Lower leg skin (tissue), 4 donors: ENCODE measurements at regions not wholly inside any gene's neighbourhood (a gene's known extent, or its start where the extent isn't known, plus 50 kb on each side); places are given as distances from the start of the nearest gene placed in this dataset.

Experiments used
- DNase-seq, 2 donors: peaks; one replicate each; pipeline ENCODE4 v3.0.0-alpha.2; 2019; ENCODE audit warnings: low spot score in 2 of 2
- H3K4me3 ChIP-seq: fragments of 200-600 bp; sonication (generic); 2 replicates; pipeline ENCODE4 v1.5.1; 2017; ENCODE audit warnings: mild to moderate bottlenecking, low read depth; ENCODE audit not compliant: poor library complexity, severe bottlenecking
- CTCF ChIP-seq, 3 donors: fragments of 450-650 bp; IDR thresholded peaks; one replicate each; pipeline ENCODE4 v1.5.1; 2016; ENCODE audit warnings: antibody characterized with exemption in 3 of 3, mild to moderate bottlenecking in 3 of 3, moderate library complexity in 2 of 3
- POLR2A ChIP-seq, 2 donors: fragments of 450-650 bp; IDR thresholded peaks; one replicate each; pipeline ENCODE4 v1.6.1; 2016 to 2017; ENCODE audit warnings: antibody characterized with exemption in 2 of 2, mild to moderate bottlenecking in 1 of 2, moderate library complexity in 1 of 2
- WGBS, 2 donors: methylation state at CpG; one replicate each; pipeline ENCODE4 v1.1.5; 2018; 5-methylcytosine and 5-hydroxymethylcytosine counted together
- intact Hi-C: fragments of 100-400 bp; cut with DNase I; formaldehyde crosslinking; loops from one replicate; pipeline ENCODE4 v1.15.0; 2023; ENCODE audit warnings: low total_unique reads

GRCh38 chr11:104465321-104465720 is 301.4 kb upstream of the PDGFD start:
- intact Hi-C loops = no loop called here
- no peak for TF ChIP-seq CTCF (IDR thresholded peaks at IDR 0.05)
- no peak for TF ChIP-seq POLR2A (IDR thresholded peaks at IDR 0.05)
- no peak for DNase-seq
- WGBS, 2 donors = 53 to 65% methylated on average over 1 of the region's 1 CpG
- H3K4me3 ChIP-seq = no peak overlapping the region

GRCh38 chr11:104464691-104465090 is 300.7 kb upstream of the PDGFD start:
- intact Hi-C loops = no loop called here
- no peak overlapping the region for H3K4me3 ChIP-seq
- TF ChIP-seq CTCF (IDR thresholded peaks at IDR 0.05) (no peak), POLR2A (IDR thresholded peaks at IDR 0.05) (no peak)
- no peak for DNase-seq
- 59 to 71% methylated on average over 1 of the region's 1 CpG for WGBS, 2 donors

DNA sequence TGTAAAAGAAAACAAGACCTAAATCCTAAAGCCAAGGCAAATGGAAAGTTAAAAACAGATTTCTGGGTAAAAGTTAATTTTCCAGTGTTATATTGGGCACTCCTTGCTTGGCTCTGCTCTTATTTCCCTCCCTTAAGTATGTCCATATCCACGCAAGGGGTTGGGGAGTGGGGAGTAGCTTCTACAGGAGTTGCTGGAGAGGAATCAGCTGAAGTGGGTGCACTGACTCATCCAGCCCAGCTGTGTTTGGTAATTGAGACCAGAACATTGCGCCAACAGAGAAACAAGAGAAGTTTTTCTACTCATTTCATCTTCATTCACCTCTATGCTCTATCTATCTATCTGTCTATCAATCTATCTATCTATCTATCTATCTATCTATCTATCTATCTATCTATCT is 298.4 kb upstream of the PDGFD start:
- no peak overlapping the region for H3K4me3 ChIP-seq
- WGBS, 2 donors = 34% methylated on average over 2 of the region's 2 CpGs
- intact Hi-C loops = no loop called here
- no peak for TF ChIP-seq POLR2A (IDR thresholded peaks at IDR 0.05)
- no peak for TF ChIP-seq CTCF (IDR thresholded peaks at IDR 0.05)
- DNase-seq = peak in 1 of 2 donors; percentile 21

- DNase-seq = no peak
- no peak overlapping the region for H3K4me3 ChIP-seq
- TF ChIP-seq CTCF (IDR thresholded peaks at IDR 0.05) (no peak), POLR2A (IDR thresholded peaks at IDR 0.05) (no peak)
- intact Hi-C loops = no loop called here
- WGBS, 2 donors = 67 to 69% methylated on average over 4 of the region's 4 CpGs
These were observed 287.4 kb upstream of the PDGFD start for GRCh38 chr11:104451197-104451893.

DNA sequence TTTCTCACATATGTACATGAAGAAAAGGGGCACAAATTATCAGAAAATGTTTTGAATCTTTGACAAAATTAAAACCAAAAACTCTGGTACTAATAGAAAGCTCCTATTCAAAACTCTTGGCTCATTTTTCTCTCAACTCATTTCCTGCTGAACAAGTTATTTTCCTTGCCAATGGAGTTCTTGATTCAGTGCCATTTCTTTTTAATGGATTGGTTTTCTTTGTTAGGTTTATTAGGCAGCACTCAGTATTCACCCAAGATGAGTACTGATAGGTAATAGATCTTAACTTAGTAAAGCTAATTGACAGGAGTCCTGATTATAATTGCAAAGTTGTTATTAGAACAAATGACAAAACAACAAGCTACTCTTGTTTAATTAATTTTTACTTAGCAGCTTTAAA is 279.4 kb upstream of the PDGFD start:
- TF ChIP-seq CTCF (IDR thresholded peaks at IDR 0.05) (no peak), POLR2A (IDR thresholded peaks at IDR 0.05) (no peak)
- DNase-seq = no peak
- intact Hi-C loops = no loop called here
- H3K4me3 ChIP-seq = no peak overlapping the region

DNA sequence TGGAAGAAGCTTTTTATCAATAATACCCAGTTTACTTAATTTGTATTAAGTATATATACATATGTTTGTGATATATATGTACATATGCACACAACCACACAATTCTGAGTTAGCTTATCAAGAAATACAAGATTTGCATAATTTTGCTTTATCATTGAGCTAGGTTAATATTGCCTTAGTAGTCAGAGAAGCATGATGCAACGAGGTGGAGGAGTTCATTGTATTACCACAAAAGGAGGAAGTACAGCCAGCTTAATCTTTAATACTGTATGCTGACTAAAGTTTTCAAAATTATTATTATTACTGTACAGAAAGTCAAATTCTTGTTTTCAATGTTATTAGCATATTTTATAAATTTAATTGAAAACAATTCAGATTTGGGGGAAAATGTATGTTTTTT is 278.4 kb upstream of the PDGFD start:
- 34 to 38% methylated on average over 1 of the region's 1 CpG for WGBS, 2 donors
- no peak overlapping the region for H3K4me3 ChIP-seq
- intact Hi-C loops = no loop called here
- no peak for DNase-seq
- TF ChIP-seq POLR2A (IDR thresholded peaks at IDR 0.05) = no peak
- TF ChIP-seq CTCF (IDR thresholded peaks at IDR 0.05) = no peak
